Mesothelial cell of epicardium (in vitro differentiated cells): ENCODE measurements at regions not wholly inside any gene's neighbourhood (a gene's known extent, or its start where the extent isn't known, plus 50 kb on each side); places are given as distances from the start of the nearest gene placed in this dataset.

ENCODE experiments used
- DNase-seq, 2 experiments: peaks; one replicate each; pipeline ENCODE4 v3.0.0; 2021; ENCODE audit warnings: low spot score in 2 of 2; ENCODE audit not compliant: unreplicated experiment in 2 of 2
- H3K27ac Mint-ChIP-seq: 2 replicates; pipeline ENCODE4 v1.8.0; 2021; ENCODE audit warnings: mixed read lengths
- H3K27me3 Mint-ChIP-seq: 2 replicates; pipeline ENCODE4 v1.8.0; 2021; ENCODE audit warnings: low read depth, mixed read lengths
- H3K36me3 Mint-ChIP-seq: 2 replicates; pipeline ENCODE4 v1.8.0; 2021; ENCODE audit warnings: mixed read lengths
- H3K4me1 Mint-ChIP-seq: 2 replicates; pipeline ENCODE4 v1.8.0; 2021; ENCODE audit warnings: mixed read lengths
- H3K4me3 Mint-ChIP-seq: 2 replicates; pipeline ENCODE4 v1.8.0; 2021; ENCODE audit warnings: mild to moderate bottlenecking, moderate library complexity, mixed read lengths
- H3K9me3 Mint-ChIP-seq: 2 replicates; pipeline ENCODE4 v1.8.0; 2021; ENCODE audit warnings: mixed read lengths
- CTCF ChIP-seq: fragments of 200-600 bp; sonication (generic); IDR thresholded peaks from one replicate; pipeline ENCODE4 v1.5.0; 2021; ENCODE audit warnings: antibody characterized with exemption; ENCODE audit not compliant: unreplicated experiment

- Mint-ChIP-seq H3K36me3 (no peaks in the 10 kb centered on the region), H3K9me3 (peaks cover 2% of the 10 kb centered on the region), H3K4me3 (no peak overlapping the region), H3K27me3 (no peaks in the 10 kb centered on the region), H3K4me1 (no peaks in the 10 kb centered on the region), H3K27ac (no peak overlapping the region)
- no peak for DNase-seq
- no peak for TF ChIP-seq CTCF
These were observed 69.1 kb upstream of the NPFFR2 start for GRCh38 chr4:71962622-71963264.

GRCh38 chr4:71974681-71975080, 57.1 kb upstream of the NPFFR2 start:
- no peak overlapping the region for H3K27ac Mint-ChIP-seq
- peaks cover 4% of the 10 kb centered on the region for H3K9me3 Mint-ChIP-seq
- no peaks in the 10 kb centered on the region for H3K4me1 Mint-ChIP-seq

GRCh38 chr4:71976523-71976922, 55.3 kb upstream of the NPFFR2 start:
- H3K9me3 Mint-ChIP-seq = peaks cover 4% of the 10 kb centered on the region
- no peak for TF ChIP-seq CTCF
- H3K4me1 Mint-ChIP-seq = no peaks in the 10 kb centered on the region
- DNase-seq = no peak
- H3K27me3 Mint-ChIP-seq = no peaks in the 10 kb centered on the region
- H3K36me3 Mint-ChIP-seq = no peaks in the 10 kb centered on the region
- no peak overlapping the region for H3K4me3 Mint-ChIP-seq
- no peak overlapping the region for H3K27ac Mint-ChIP-seq

More at GRCh38 chr4:71974681-71975080, 57.1 kb upstream of the NPFFR2 start:
- DNase-seq = no peak
- Mint-ChIP-seq H3K36me3 (no peaks in the 10 kb centered on the region), H3K27me3 (no peaks in the 10 kb centered on the region), H3K4me3 (no peak overlapping the region)
- no peak for TF ChIP-seq CTCF

GRCh38 chr4:71978210-71978835, 53.5 kb upstream of the NPFFR2 start:
- no peak overlapping the region for H3K27ac Mint-ChIP-seq
- no peaks in the 10 kb centered on the region for H3K36me3 Mint-ChIP-seq
- no peak overlapping the region for H3K4me3 Mint-ChIP-seq
- TF ChIP-seq CTCF = no peak
- H3K4me1 Mint-ChIP-seq = no peaks in the 10 kb centered on the region
- peaks cover 4% of the 10 kb centered on the region for H3K9me3 Mint-ChIP-seq
- no peaks in the 10 kb centered on the region for H3K27me3 Mint-ChIP-seq
- DNase-seq = no peak

GRCh38 chr4:71980976-71981375, 50.8 kb upstream of the NPFFR2 start:
- Mint-ChIP-seq H3K27ac (no peak overlapping the region), H3K4me3 (no peak overlapping the region), H3K4me1 (no peaks in the 10 kb centered on the region), H3K27me3 (no peaks in the 10 kb centered on the region), H3K36me3 (no peaks in the 10 kb centered on the region), H3K9me3 (peaks cover 9% of the 10 kb centered on the region)
- no peak for DNase-seq
- TF ChIP-seq CTCF = no peak
